T-cell (primary cell): ENCODE measurements at regions not wholly inside any gene's neighbourhood (a gene's known extent, or its start where the extent isn't known, plus 50 kb on each side); places are given as distances from the start of the nearest gene placed in this dataset.

ENCODE experiments used
- ATAC-seq, 4 experiments: fragments of 200-7000 bp in 3 of 4; fragments of 150-1000 bp in 1 of 4; cut with Tn5 transposase; replicated peaks in 1 of 4; 1 replicate in 3 of 4; 2 replicates in 1 of 4; pipeline ENCODE4 v1.10.0; 2021; ENCODE audit warnings: moderate library complexity in 3 of 4, mild to moderate bottlenecking in 2 of 4, moderate number of reproducible peaks in 1 of 4
- CTCF ChIA-PET, 2 donors: fragments of 300-600 bp; sonication (Branson Sonifier 250); formaldehyde crosslinking; loops; one replicate each; lab custom pipeline; 2022; ENCODE audit warnings: antibody characterized with exemption in 2 of 2; lab: Charles Lee
- POLR2A ChIA-PET, 2 donors: fragments of 300-600 bp; sonication (Branson Sonifier 250); formaldehyde crosslinking; loops; one replicate each; lab custom pipeline; 2022; ENCODE audit warnings: antibody characterized with exemption in 2 of 2; lab: Charles Lee
- DNase-seq, 35 experiments: peaks; one replicate each; pipeline versions ENCODE4 v3.0.0 to v3.0.0-alpha.2; 2013 to 2023
- H3K27ac ChIP-seq: one replicate; pipeline ENCODE4 v1.5.1; 2013; ENCODE audit warnings: low read length
- H3K27me3 ChIP-seq, 2 experiments: replicated peaks in 1 of 2; 1 replicate in 1 of 2; 2 replicates in 1 of 2; pipeline versions ENCODE4 v1.6.1 to v1.7.0; 2013; ENCODE audit warnings: low read length in 1 of 2, mixed read lengths in 1 of 2; ENCODE audit not compliant: control insufficient read depth in 2 of 2, insufficient read depth in 2 of 2; ENCODE audit errors: extremely low read depth in 1 of 2
- H3K36me3 ChIP-seq, 2 donors: 1 replicate in 1 of 2; 2 replicates in 1 of 2; pipeline versions ENCODE4 v1.6.1 to v1.7.0; 2013; ENCODE audit warnings: low read length in 1 of 2; ENCODE audit not compliant: control insufficient read depth in 2 of 2, insufficient read depth in 1 of 2; ENCODE audit errors: extremely low read depth in 1 of 2
- H3K4me1 ChIP-seq, 2 experiments: 1 replicate in 1 of 2; 2 replicates in 1 of 2; pipeline versions ENCODE4 v1.6.1 to v1.7.0; 2013; ENCODE audit warnings: low read length in 2 of 2, mixed read lengths in 1 of 2; ENCODE audit not compliant: insufficient read depth in 2 of 2, control insufficient read depth in 1 of 2; ENCODE audit errors: extremely low read depth in 1 of 2
- H3K4me3 ChIP-seq, 2 donors: 1 replicate in 1 of 2; 2 replicates in 1 of 2; pipeline versions ENCODE4 v1.5.1 to v1.7.0; 2013; ENCODE audit warnings: mild to moderate bottlenecking in 2 of 2, low read length in 1 of 2, moderate library complexity in 1 of 2; ENCODE audit not compliant: control insufficient read depth in 1 of 2; ENCODE audit errors: extremely low read depth in 1 of 2
- H3K9me3 ChIP-seq: 2 replicates; pipeline ENCODE4 v1.7.0; 2013
- H3K27ac Mint-ChIP-seq, 2 donors: one replicate each; pipeline ENCODE4 v1.8.0; 2020 to 2021; ENCODE audit warnings: mild to moderate bottlenecking in 2 of 2, mixed read lengths in 2 of 2
- H3K27me3 Mint-ChIP-seq, 2 donors: one replicate each; pipeline ENCODE4 v1.8.0; 2021 to 2022; ENCODE audit warnings: mixed read lengths in 2 of 2
- H3K36me3 Mint-ChIP-seq: one replicate; pipeline ENCODE4 v1.8.0; 2021; ENCODE audit warnings: mixed read lengths
- H3K4me1 Mint-ChIP-seq, 3 donors: one replicate each; pipeline ENCODE4 v1.8.0; 2020 to 2022; ENCODE audit warnings: mixed read lengths in 3 of 3, mild to moderate bottlenecking in 1 of 3
- H3K4me3 Mint-ChIP-seq, 3 donors: one replicate each; pipeline ENCODE4 v1.8.0; 2020 to 2022; ENCODE audit warnings: mild to moderate bottlenecking in 3 of 3, mixed read lengths in 3 of 3, moderate library complexity in 3 of 3
- H3K9me3 Mint-ChIP-seq, 3 donors: one replicate each; pipeline ENCODE4 v1.8.0; 2020 to 2022; ENCODE audit warnings: mixed read lengths in 3 of 3
- WGBS: methylation state at CpG from one replicate; pipeline ENCODE4 v1.1.5; 2013; ENCODE audit warnings: missing lambda C conversion rate; ENCODE audit not compliant: insufficient coverage; 5-methylcytosine and 5-hydroxymethylcytosine counted together

GRCh38 chr1:184322253-184322652 is 64.6 kb upstream of the C1orf21 start:
- Mint-ChIP-seq H3K27ac (no peak overlapping the region), H3K4me1 (no peaks in the 10 kb centered on the region), H3K27me3 (peaks cover 0 to 9% of the 10 kb centered on the region in 2 donors), H3K9me3 (no peaks in the 10 kb centered on the region), H3K36me3 (no peaks in the 10 kb centered on the region), H3K4me3 (no peak overlapping the region)
- Histone ChIP-seq H3K27me3 (no peaks in the 10 kb centered on the region), H3K27ac (no peak overlapping the region), H3K4me3 (no peak overlapping the region), H3K4me1 (no peaks in the 10 kb centered on the region), H3K9me3 (no peaks in the 10 kb centered on the region), H3K36me3 (no peaks in the 10 kb centered on the region)
- DNase-seq (no peak), ATAC-seq (no peak)
- ChIA-PET POLR2A (no interaction called here), CTCF (no interaction called here)
- WGBS = no CpG with 5 or more reads among the region's 6 CpGs

GRCh38 chr1:184324972-184325371 is 61.9 kb upstream of the C1orf21 start:
- 100% methylated on average over 1 of the region's 3 CpGs for WGBS
- Mint-ChIP-seq H3K4me1 (no peaks in the 10 kb centered on the region), H3K36me3 (no peaks in the 10 kb centered on the region), H3K27me3 (peaks cover 3 to 17% of the 10 kb centered on the region in 2 donors), H3K9me3 (no peaks in the 10 kb centered on the region), H3K4me3 (no peak overlapping the region), H3K27ac (no peak overlapping the region)
- no peak overlapping the region for H3K4me3 ChIP-seq
- no peaks in the 10 kb centered on the region for H3K9me3 ChIP-seq
- no peak overlapping the region for H3K27ac ChIP-seq
- no peak for ATAC-seq
- ChIA-PET CTCF (no interaction called here), POLR2A (no interaction called here)
- no peaks in the 10 kb centered on the region for H3K4me1 ChIP-seq
- no peak for DNase-seq
- no peaks in the 10 kb centered on the region for H3K27me3 ChIP-seq
- no peaks in the 10 kb centered on the region for H3K36me3 ChIP-seq

GRCh38 chr1:184326278-184326677 is 60.6 kb upstream of the C1orf21 start:
- WGBS = 100% methylated on average over 1 of the region's 6 CpGs
- Mint-ChIP-seq H3K4me3 (no peak overlapping the region), H3K27ac (no peak overlapping the region), H3K36me3 (no peaks in the 10 kb centered on the region), H3K4me1 (no peaks in the 10 kb centered on the region), H3K27me3 (peaks cover 3 to 21% of the 10 kb centered on the region in 2 donors), H3K9me3 (no peaks in the 10 kb centered on the region)
- no peaks in the 10 kb centered on the region for H3K36me3 ChIP-seq
- H3K27ac ChIP-seq = no peak overlapping the region
- H3K4me1 ChIP-seq = no peaks in the 10 kb centered on the region
- no peak overlapping the region for H3K4me3 ChIP-seq
- ATAC-seq = no peak
- no peak for DNase-seq
- H3K9me3 ChIP-seq = no peaks in the 10 kb centered on the region
- POLR2A ChIA-PET = no interaction called here
- CTCF ChIA-PET = no interaction called here
- H3K27me3 ChIP-seq = no peaks in the 10 kb centered on the region

GRCh38 chr1:184329245-184329953 is 57.4 kb upstream of the C1orf21 start:
- ChIA-PET POLR2A (no interaction called here), CTCF (no interaction called here)
- no peak overlapping the region for H3K4me3 Mint-ChIP-seq
- H3K36me3 ChIP-seq = no peaks in the 10 kb centered on the region
- H3K9me3 Mint-ChIP-seq = no peaks in the 10 kb centered on the region
- H3K36me3 Mint-ChIP-seq = no peaks in the 10 kb centered on the region
- H3K9me3 ChIP-seq = no peaks in the 10 kb centered on the region
- no peaks in the 10 kb centered on the region for H3K4me1 Mint-ChIP-seq
- no peak overlapping the region for H3K27ac ChIP-seq
- H3K4me1 ChIP-seq = no peaks in the 10 kb centered on the region
- peaks cover 3 to 18% of the 10 kb centered on the region in 2 donors for H3K27me3 Mint-ChIP-seq
- H3K27me3 ChIP-seq = no peaks in the 10 kb centered on the region
- ATAC-seq = no peak
- no peak for DNase-seq
- H3K4me3 ChIP-seq = no peak overlapping the region
- 64% methylated on average over 2 of the region's 7 CpGs for WGBS
- H3K27ac Mint-ChIP-seq = no peak overlapping the region

GRCh38 chr1:184329962-184330868 is 56.6 kb upstream of the C1orf21 start:
- no peak overlapping the region for H3K4me3 Mint-ChIP-seq
- ATAC-seq (no peak), DNase-seq (no peak)
- H3K9me3 Mint-ChIP-seq = no peaks in the 10 kb centered on the region
- H3K4me1 Mint-ChIP-seq = no peaks in the 10 kb centered on the region
- Histone ChIP-seq H3K36me3 (no peaks in the 10 kb centered on the region), H3K27me3 (no peaks in the 10 kb centered on the region), H3K4me1 (no peaks in the 10 kb centered on the region), H3K4me3 (no peak overlapping the region), H3K9me3 (no peaks in the 10 kb centered on the region), H3K27ac (no peak overlapping the region)
- WGBS = 91% methylated on average over 5 of the region's 7 CpGs
- H3K27me3 Mint-ChIP-seq = peaks cover 3 to 18% of the 10 kb centered on the region in 2 donors
- no peaks in the 10 kb centered on the region for H3K36me3 Mint-ChIP-seq
- no peak overlapping the region for H3K27ac Mint-ChIP-seq
- ChIA-PET CTCF (no interaction called here), POLR2A (no interaction called here)

GRCh38 chr1:184330875-184331274 is 56.0 kb upstream of the C1orf21 start:
- ATAC-seq (no peak), DNase-seq (no peak)
- Mint-ChIP-seq H3K4me3 (no peak overlapping the region), H3K27me3 (peaks cover 3 to 14% of the 10 kb centered on the region in 2 donors), H3K36me3 (no peaks in the 10 kb centered on the region), H3K4me1 (no peaks in the 10 kb centered on the region), H3K27ac (no peak overlapping the region), H3K9me3 (no peaks in the 10 kb centered on the region)
- no peak overlapping the region for H3K4me3 ChIP-seq
- ChIA-PET POLR2A (no interaction called here), CTCF (no interaction called here)
- no peaks in the 10 kb centered on the region for H3K36me3 ChIP-seq
- no peaks in the 10 kb centered on the region for H3K27me3 ChIP-seq
- H3K9me3 ChIP-seq = no peaks in the 10 kb centered on the region
- no peak overlapping the region for H3K27ac ChIP-seq
- H3K4me1 ChIP-seq = no peaks in the 10 kb centered on the region
- WGBS = 100% methylated on average over 2 of the region's 4 CpGs
